HCT116 (cell line): ENCODE measurements at regions not wholly inside any gene's neighbourhood (a gene's known extent, or its start where the extent isn't known, plus 50 kb on each side); places are given as distances from the start of the nearest gene placed in this dataset.

Experiments
- CTCF ChIP-seq, 3 experiments: fragments of 200-600 bp in 1 of 3; sonication (generic) in 1 of 3; IDR thresholded peaks in 2 of 3; conservative IDR thresholded peaks in 1 of 3; 2 replicates each; pipeline ENCODE4 v1.5.1; 2012 to 2017; ENCODE audit warnings: low read depth in 2 of 3, low read length in 2 of 3, antibody characterized with exemption in 1 of 3, borderline replicate concordance in 1 of 3, control low read depth in 1 of 3, mild to moderate bottlenecking in 1 of 3, mixed read lengths in 1 of 3, mixed run types in 1 of 3, moderate library complexity in 1 of 3; ENCODE audit not compliant: insufficient read depth in 1 of 3
- EZH2phosphoT487 ChIP-seq: fragments of 200-600 bp; IDR thresholded peaks from 2 replicates; pipeline ENCODE4 v1.6.1; 2018; ENCODE audit warnings: antibody characterized with exemption, borderline replicate concordance
- POLR2A ChIP-seq: IDR thresholded peaks from 2 replicates; pipeline ENCODE4 v1.7.0; 2011; ENCODE audit warnings: borderline replicate concordance; ENCODE audit not compliant: insufficient read depth, insufficient read length; ENCODE audit errors: extremely low read depth
- SIN3A ChIP-seq: IDR thresholded peaks from 2 replicates; pipeline ENCODE4 v1.6.1; 2012; ENCODE audit warnings: low read depth
- SRF ChIP-seq: IDR thresholded peaks from 2 replicates; pipeline ENCODE4 v1.6.1; 2012; ENCODE audit warnings: low read depth
- TCF7L2 ChIP-seq: IDR thresholded peaks from 2 replicates; pipeline ENCODE4 v1.7.0; 2011; ENCODE audit warnings: borderline replicate concordance, inconsistent platforms; ENCODE audit not compliant: insufficient read depth, insufficient read length; ENCODE audit errors: extremely low read depth
- TF ChIP-seq, protein P1 (sequence below): IDR thresholded peaks from 2 replicates; pipeline ENCODE4 v1.6.1; 2012

GRCh38 chr21:14844001-14844400 is 220.8 kb downstream of the NRIP1 start:
- no peak for TF ChIP-seq POLR2A
- TF ChIP-seq SRF = no peak
- no peak for TF ChIP-seq CTCF (IDR thresholded peaks at IDR 0.05 in 2 of 3, conservative IDR thresholded peaks at IDR 0.05 in 1 of 3; ENCODE audit: borderline replicate concordance in 1 of 3, insufficient read depth in 1 of 3, low read depth in 2 of 3, low read length in 2 of 3)
- TF ChIP-seq SIN3A = no peak
- no peak for TF ChIP-seq EZH2phosphoT487
- no peak for TF ChIP-seq TCF7L2
- TF ChIP-seq, protein P1, sequence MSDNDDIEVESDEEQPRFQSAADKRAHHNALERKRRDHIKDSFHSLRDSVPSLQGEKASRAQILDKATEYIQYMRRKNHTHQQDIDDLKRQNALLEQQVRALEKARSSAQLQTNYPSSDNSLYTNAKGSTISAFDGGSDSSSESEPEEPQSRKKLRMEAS = no peak
